Tibial nerve (tissue), 4 donors: ENCODE measurements at regions not wholly inside any gene's neighbourhood (a gene's known extent, or its start where the extent isn't known, plus 50 kb on each side); places are given as distances from the start of the nearest gene placed in this dataset. TPM values are rescaled to one million over a fixed set of nuclear protein-coding genes. Genes with fewer than 3 reads are reported as not detected.
"Not testable (repeated sequence)": the region's sequence is repeated elsewhere in the genome, so short reads cannot be mapped to it uniquely, and the experiment has no call there.

ENCODE experiments used
- DNase-seq, 2 donors: peaks; one replicate each; pipeline ENCODE4 v3.0.0-alpha.2; 2019; ENCODE audit warnings: low spot score in 2 of 2
- H3K27ac ChIP-seq, 4 donors: fragments of 200-600 bp; sonication (generic) in 3 of 4; one replicate each; pipeline ENCODE4 v1.5.1; 2017 to 2019; ENCODE audit warnings: mild to moderate bottlenecking in 1 of 4
- H3K27me3 ChIP-seq, 2 donors: fragments of 200-600 bp; sonication (generic) in 1 of 2; one replicate each; pipeline versions ENCODE4 v1.5.1 to v1.6.0; 2017 to 2019
- H3K36me3 ChIP-seq, 3 donors: fragments of 200-600 bp; sonication (generic); one replicate each; pipeline ENCODE4 v1.5.1; 2018 to 2019
- H3K4me1 ChIP-seq, 4 donors: fragments of 200-600 bp; sonication (generic) in 3 of 4; one replicate each; pipeline ENCODE4 v1.5.1; 2017 to 2019
- H3K4me3 ChIP-seq, 4 donors: fragments of 200-600 bp; sonication (generic) in 3 of 4; one replicate each; pipeline ENCODE4 v1.5.1; 2017 to 2019; ENCODE audit warnings: mild to moderate bottlenecking in 1 of 4, moderate library complexity in 1 of 4
- H3K9me3 ChIP-seq, 4 donors: fragments of 200-600 bp; sonication (generic) in 3 of 4; one replicate each; pipeline ENCODE4 v1.5.1; 2017 to 2019
- EP300 ChIP-seq, 2 donors: sonication (generic); formaldehyde crosslinking; IDR thresholded peaks; one replicate each; pipeline ENCODE4 v1.6.1; 2017; ENCODE audit warnings: antibody characterized with exemption in 2 of 2, mild to moderate bottlenecking in 1 of 2
- POLR2A ChIP-seq, 2 donors: fragments of 450-650 bp; IDR thresholded peaks; one replicate each; pipeline ENCODE4 v1.6.1; 2017; ENCODE audit warnings: antibody characterized with exemption in 2 of 2, mild to moderate bottlenecking in 2 of 2, moderate library complexity in 2 of 2
- WGBS, 2 donors: methylation state at CpG; one replicate each; pipeline ENCODE4 v1.1.5; 2018; 5-methylcytosine and 5-hydroxymethylcytosine counted together
- small RNA-seq: library from RNA; depleted of rRNA; stranded (forward); fragments of <200 nt; gene quantifications from one replicate; pipeline ENCODE3, GENCODE V24; 2016
- TF ChIP-seq, protein P1 (sequence below), 5 experiments: fragments of 200-600 bp in 3 of 5; fragments of 450-650 bp in 2 of 5; sonication (generic) in 3 of 5; IDR thresholded peaks; one replicate each; pipeline ENCODE4 v1.5.1; 2016 to 2019; ENCODE audit warnings: antibody characterized with exemption in 5 of 5, mild to moderate bottlenecking in 3 of 5, moderate library complexity in 2 of 5

GRCh38 chrX:76643590-76643989, 216.1 kb downstream of the MAGEE1 start:
- no peak for DNase-seq
- H3K36me3 ChIP-seq = no peaks in the 10 kb centered on the region
- WGBS, 2 donors = 37% methylated on average over 2 of the region's 2 CpGs; no CpG with 5 or more reads in 1 of the 2 donors
- TF ChIP-seq, protein P1, sequence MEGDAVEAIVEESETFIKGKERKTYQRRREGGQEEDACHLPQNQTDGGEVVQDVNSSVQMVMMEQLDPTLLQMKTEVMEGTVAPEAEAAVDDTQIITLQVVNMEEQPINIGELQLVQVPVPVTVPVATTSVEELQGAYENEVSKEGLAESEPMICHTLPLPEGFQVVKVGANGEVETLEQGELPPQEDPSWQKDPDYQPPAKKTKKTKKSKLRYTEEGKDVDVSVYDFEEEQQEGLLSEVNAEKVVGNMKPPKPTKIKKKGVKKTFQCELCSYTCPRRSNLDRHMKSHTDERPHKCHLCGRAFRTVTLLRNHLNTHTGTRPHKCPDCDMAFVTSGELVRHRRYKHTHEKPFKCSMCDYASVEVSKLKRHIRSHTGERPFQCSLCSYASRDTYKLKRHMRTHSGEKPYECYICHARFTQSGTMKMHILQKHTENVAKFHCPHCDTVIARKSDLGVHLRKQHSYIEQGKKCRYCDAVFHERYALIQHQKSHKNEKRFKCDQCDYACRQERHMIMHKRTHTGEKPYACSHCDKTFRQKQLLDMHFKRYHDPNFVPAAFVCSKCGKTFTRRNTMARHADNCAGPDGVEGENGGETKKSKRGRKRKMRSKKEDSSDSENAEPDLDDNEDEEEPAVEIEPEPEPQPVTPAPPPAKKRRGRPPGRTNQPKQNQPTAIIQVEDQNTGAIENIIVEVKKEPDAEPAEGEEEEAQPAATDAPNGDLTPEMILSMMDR (IDR thresholded peaks at IDR 0.05) = no peak
- TF ChIP-seq POLR2A (IDR thresholded peaks at IDR 0.05) (no peak), EP300 (IDR thresholded peaks at IDR 0.05) (no peak)
- H3K9me3 ChIP-seq = peaks cover 0 to 17% (median 3%) of the 10 kb centered on the region in 4 donors
- no peaks in the 10 kb centered on the region for H3K27me3 ChIP-seq
- H3K27ac ChIP-seq = no peak overlapping the region
- H3K4me1 ChIP-seq = no peaks in the 10 kb centered on the region
- H3K4me3 ChIP-seq = no peak overlapping the region

GRCh38 chrX:76651369-76651768, 223.9 kb downstream of the MAGEE1 start:
- WGBS, 2 donors = 47 to 54% methylated on average over 3 of the region's 3 CpGs
- not testable (repeated sequence) for H3K4me1 ChIP-seq, H3K36me3 ChIP-seq, H3K27ac ChIP-seq, DNase-seq, H3K4me3 ChIP-seq, H3K9me3 ChIP-seq, H3K27me3 ChIP-seq

GRCh38 chrX:76657499-76657898, 230.0 kb downstream of the MAGEE1 start:
- no peaks in the 10 kb centered on the region for H3K9me3 ChIP-seq
- no peaks in the 10 kb centered on the region for H3K36me3 ChIP-seq
- H3K27me3 ChIP-seq = no peaks in the 10 kb centered on the region
- H3K27ac ChIP-seq = no peak overlapping the region
- DNase-seq = no peak
- TF ChIP-seq POLR2A (IDR thresholded peaks at IDR 0.05) (no peak), EP300 (IDR thresholded peaks at IDR 0.05) (no peak)
- TF ChIP-seq, protein P1 (IDR thresholded peaks at IDR 0.05) = no peak
- no peak overlapping the region for H3K4me3 ChIP-seq
- no peaks in the 10 kb centered on the region for H3K4me1 ChIP-seq

Small RNA genes lying in the stretch of these regions (small RNA-seq; reads per million reads assigned to genes)
- gene RNA5SP508 = not detected
